NT2/D1 (cell line): ENCODE measurements at regions not wholly inside any gene's neighbourhood (a gene's known extent, or its start where the extent isn't known, plus 50 kb on each side); places are given as distances from the start of the nearest gene placed in this dataset.

Experiments
- SUZ12 ChIP-seq: IDR thresholded peaks from 2 replicates; pipeline ENCODE4 v1.6.1; 2011; ENCODE audit not compliant: insufficient read length, insufficient read depth; ENCODE audit errors: extremely low read depth
- YY1 ChIP-seq: IDR thresholded peaks from 2 replicates; pipeline ENCODE4 v1.6.1; 2011; ENCODE audit not compliant: insufficient read length, insufficient read depth
- ZNF274 ChIP-seq: IDR thresholded peaks from 2 replicates; pipeline ENCODE4 v1.6.1; 2011; ENCODE audit warnings: mild to moderate bottlenecking, low read depth, low read length

- TF ChIP-seq ZNF274 (no peak), YY1 (no peak), SUZ12 (no peak)
These were observed 175.8 kb upstream of the FSTL4 start for GRCh38 chr5:133788121-133788520.
